ENCODE measurements at regions not wholly inside any gene's neighbourhood (a gene's known extent, or its start where the extent isn't known, plus 50 kb on each side); places are given as distances from the start of the nearest gene placed in this dataset.

DNA sequence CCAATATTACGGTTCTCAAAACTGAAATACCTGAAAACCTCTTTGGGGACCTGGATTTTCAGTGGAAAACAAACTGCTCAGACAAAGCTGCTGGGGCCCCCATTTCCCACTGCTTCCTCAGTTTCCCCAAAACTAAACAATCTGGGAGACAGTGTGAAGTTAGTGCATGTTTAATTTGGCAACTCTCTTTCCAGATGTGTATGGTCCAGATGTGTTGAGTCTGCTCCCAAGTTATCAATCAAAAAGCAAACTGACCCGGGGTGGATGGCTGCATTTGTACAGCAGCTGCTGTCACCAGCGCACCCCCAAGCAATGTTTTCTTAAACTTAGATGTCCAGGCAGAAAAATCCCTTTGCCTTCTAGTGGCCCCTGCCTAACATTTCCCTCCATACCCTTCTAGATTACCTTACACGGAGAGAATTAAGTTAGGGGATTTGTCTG, 136.9 kb downstream of the COPS8 start:
- TF ChIP-seq, protein P1, sequence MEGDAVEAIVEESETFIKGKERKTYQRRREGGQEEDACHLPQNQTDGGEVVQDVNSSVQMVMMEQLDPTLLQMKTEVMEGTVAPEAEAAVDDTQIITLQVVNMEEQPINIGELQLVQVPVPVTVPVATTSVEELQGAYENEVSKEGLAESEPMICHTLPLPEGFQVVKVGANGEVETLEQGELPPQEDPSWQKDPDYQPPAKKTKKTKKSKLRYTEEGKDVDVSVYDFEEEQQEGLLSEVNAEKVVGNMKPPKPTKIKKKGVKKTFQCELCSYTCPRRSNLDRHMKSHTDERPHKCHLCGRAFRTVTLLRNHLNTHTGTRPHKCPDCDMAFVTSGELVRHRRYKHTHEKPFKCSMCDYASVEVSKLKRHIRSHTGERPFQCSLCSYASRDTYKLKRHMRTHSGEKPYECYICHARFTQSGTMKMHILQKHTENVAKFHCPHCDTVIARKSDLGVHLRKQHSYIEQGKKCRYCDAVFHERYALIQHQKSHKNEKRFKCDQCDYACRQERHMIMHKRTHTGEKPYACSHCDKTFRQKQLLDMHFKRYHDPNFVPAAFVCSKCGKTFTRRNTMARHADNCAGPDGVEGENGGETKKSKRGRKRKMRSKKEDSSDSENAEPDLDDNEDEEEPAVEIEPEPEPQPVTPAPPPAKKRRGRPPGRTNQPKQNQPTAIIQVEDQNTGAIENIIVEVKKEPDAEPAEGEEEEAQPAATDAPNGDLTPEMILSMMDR (conservative IDR thresholded peaks at IDR 0.05): no peak
- TF ChIP-seq ZFX (IDR thresholded peaks at IDR 0.05): no peak
